Neural progenitor cell (in vitro differentiated cells): ENCODE measurements at regions not wholly inside any gene's neighbourhood (a gene's known extent, or its start where the extent isn't known, plus 50 kb on each side); places are given as distances from the start of the nearest gene placed in this dataset.

Experiments
- DNase-seq: peaks from one replicate; pipeline ENCODE4 v3.0.0-alpha.2; 2016; ENCODE audit warnings: low spot score
- H2AFZ ChIP-seq: fragments of 200-600 bp; sonication (generic); replicated peaks from 2 replicates; pipeline ENCODE4 v1.6.1; 2016; ENCODE audit warnings: antibody characterized with exemption
- H3F3A ChIP-seq: fragments of 200-600 bp; sonication (generic); 2 replicates; pipeline ENCODE4 v1.6.1; 2016; ENCODE audit warnings: antibody characterized with exemption, low read depth
- H3K27ac ChIP-seq: fragments of 200-600 bp; sonication (generic); 2 replicates; pipeline ENCODE4 v1.5.1; 2016; ENCODE audit warnings: mild to moderate bottlenecking
- H3K27me3 ChIP-seq: fragments of 200-600 bp; sonication (generic); 2 replicates; pipeline ENCODE4 v1.6.1; 2016; ENCODE audit warnings: mild to moderate bottlenecking, moderate library complexity
- H3K36me3 ChIP-seq: fragments of 200-600 bp; sonication (generic); 2 replicates; pipeline ENCODE4 v1.5.1; 2016
- H3K4me1 ChIP-seq: fragments of 200-600 bp; sonication (generic); 2 replicates; pipeline ENCODE4 v1.6.1; 2016; ENCODE audit warnings: mixed run types
- H3K4me2 ChIP-seq: fragments of 200-600 bp; sonication (generic); 2 replicates; pipeline ENCODE4 v1.6.1; 2016
- H3K4me3 ChIP-seq: fragments of 200-600 bp; sonication (generic); 2 replicates; pipeline ENCODE4 v1.5.1; 2016
- H3K79me2 ChIP-seq: fragments of 200-600 bp; sonication (generic); 2 replicates; pipeline ENCODE4 v1.6.1; 2016; ENCODE audit warnings: low read depth
- H3K9ac ChIP-seq: fragments of 200-600 bp; sonication (generic); 2 replicates; pipeline ENCODE4 v1.6.1; 2016
- H3K9me3 ChIP-seq: fragments of 200-600 bp; sonication (generic); 2 replicates; pipeline ENCODE4 v1.5.1; 2016; ENCODE audit warnings: low read depth
- H4K20me1 ChIP-seq: fragments of 200-600 bp; sonication (generic); 2 replicates; pipeline ENCODE4 v1.6.1; 2016; ENCODE audit warnings: low read depth
- H3K27ac Mint-ChIP-seq: 3 replicates; pipeline ENCODE4 v1.8.0; 2021; ENCODE audit warnings: mixed read lengths
- H3K27me3 Mint-ChIP-seq: 2 replicates; pipeline ENCODE4 v1.8.0; 2022; ENCODE audit warnings: low read depth, mild to moderate bottlenecking, inconsistent platforms, moderate library complexity, mixed read lengths; ENCODE audit not compliant: insufficient read depth
- H3K36me3 Mint-ChIP-seq: 3 replicates; pipeline ENCODE4 v1.8.0; 2021; ENCODE audit warnings: mixed read lengths
- H3K4me1 Mint-ChIP-seq: 3 replicates; pipeline ENCODE4 v1.8.0; 2021; ENCODE audit warnings: mixed read lengths
- H3K4me3 Mint-ChIP-seq: 3 replicates; pipeline ENCODE4 v1.8.0; 2021; ENCODE audit warnings: mild to moderate bottlenecking, moderate library complexity, mixed read lengths
- H3K9me3 Mint-ChIP-seq: 3 replicates; pipeline ENCODE4 v1.8.0; 2020; ENCODE audit warnings: mixed read lengths
- EZH2 ChIP-seq: fragments of 200-600 bp; sonication (generic); IDR thresholded peaks from 2 replicates; pipeline ENCODE4 v1.6.1; 2017; ENCODE audit warnings: antibody characterized with exemption, mild to moderate bottlenecking, moderate library complexity
- EZH2phosphoT487 ChIP-seq: fragments of 200-600 bp; sonication (generic); IDR thresholded peaks from 2 replicates; pipeline ENCODE4 v1.6.1; 2017; ENCODE audit warnings: antibody characterized with exemption
- TF ChIP-seq, protein P1 (sequence below): fragments of 200-600 bp; sonication (generic); IDR thresholded peaks from 2 replicates; pipeline ENCODE4 v1.5.1; 2017; ENCODE audit warnings: antibody characterized with exemption, mild to moderate bottlenecking

DNA sequence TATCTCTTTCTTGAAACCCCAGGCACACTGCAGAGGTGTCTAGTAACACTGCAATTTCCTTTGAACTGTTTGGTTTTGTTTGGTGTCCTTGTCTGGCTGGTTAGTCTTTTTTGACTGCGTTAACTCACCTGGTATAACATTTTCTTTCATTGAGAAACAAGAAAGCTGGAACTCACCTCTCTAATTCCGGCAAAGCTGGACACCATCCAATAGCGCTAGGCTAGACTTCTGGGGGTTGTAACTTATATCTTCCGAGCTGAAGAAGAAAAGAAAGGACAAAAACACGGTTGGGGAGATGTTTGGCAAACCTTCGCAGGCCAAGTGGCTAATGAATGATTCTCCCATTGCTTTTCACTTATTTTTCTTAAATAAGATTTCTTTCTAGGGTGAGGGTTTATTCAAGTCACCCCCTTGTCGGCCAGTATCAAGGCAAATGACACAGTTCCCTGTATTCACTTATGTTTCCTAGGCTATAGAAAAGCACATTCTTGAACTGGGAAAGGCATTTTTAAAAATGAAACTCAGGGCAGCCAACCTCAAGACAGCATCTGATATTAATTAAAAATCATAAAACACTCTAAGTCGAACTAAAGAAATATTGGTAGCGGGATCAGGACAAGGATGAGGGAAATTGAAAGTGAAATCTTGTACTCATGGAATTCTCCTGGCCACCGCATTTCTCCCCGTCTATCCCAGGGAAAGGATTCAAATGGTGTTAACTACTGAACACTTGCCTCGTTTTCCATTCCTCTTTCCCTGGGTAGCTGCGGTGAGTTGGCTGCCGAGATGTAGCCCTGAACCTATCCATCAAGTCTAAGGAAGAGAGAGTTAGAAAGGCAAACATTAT lies 95.9 kb upstream of the ZFHX3 start:
- Histone ChIP-seq H3K36me3 (no peaks in the 10 kb centered on the region), H3K4me2 (no peak overlapping the region), H3K27ac (no peak overlapping the region), H2AFZ (no peak overlapping the region), H4K20me1 (no peaks in the 10 kb centered on the region), H3K79me2 (no peaks in the 10 kb centered on the region), H3K9ac (no peak overlapping the region), H3K27me3 (no peaks in the 10 kb centered on the region), H3K4me1 (no peaks in the 10 kb centered on the region), H3K4me3 (no peak overlapping the region), H3K9me3 (no peaks in the 10 kb centered on the region), H3F3A (no peaks in the 10 kb centered on the region)
- Mint-ChIP-seq H3K27ac (no peak overlapping the region), H3K4me3 (no peak overlapping the region), H3K27me3 (peaks cover 9% of the 10 kb centered on the region), H3K4me1 (peaks cover 29% of the 10 kb centered on the region), H3K9me3 (no peaks in the 10 kb centered on the region), H3K36me3 (no peaks in the 10 kb centered on the region)
- no peak for DNase-seq
- TF ChIP-seq, protein P1, sequence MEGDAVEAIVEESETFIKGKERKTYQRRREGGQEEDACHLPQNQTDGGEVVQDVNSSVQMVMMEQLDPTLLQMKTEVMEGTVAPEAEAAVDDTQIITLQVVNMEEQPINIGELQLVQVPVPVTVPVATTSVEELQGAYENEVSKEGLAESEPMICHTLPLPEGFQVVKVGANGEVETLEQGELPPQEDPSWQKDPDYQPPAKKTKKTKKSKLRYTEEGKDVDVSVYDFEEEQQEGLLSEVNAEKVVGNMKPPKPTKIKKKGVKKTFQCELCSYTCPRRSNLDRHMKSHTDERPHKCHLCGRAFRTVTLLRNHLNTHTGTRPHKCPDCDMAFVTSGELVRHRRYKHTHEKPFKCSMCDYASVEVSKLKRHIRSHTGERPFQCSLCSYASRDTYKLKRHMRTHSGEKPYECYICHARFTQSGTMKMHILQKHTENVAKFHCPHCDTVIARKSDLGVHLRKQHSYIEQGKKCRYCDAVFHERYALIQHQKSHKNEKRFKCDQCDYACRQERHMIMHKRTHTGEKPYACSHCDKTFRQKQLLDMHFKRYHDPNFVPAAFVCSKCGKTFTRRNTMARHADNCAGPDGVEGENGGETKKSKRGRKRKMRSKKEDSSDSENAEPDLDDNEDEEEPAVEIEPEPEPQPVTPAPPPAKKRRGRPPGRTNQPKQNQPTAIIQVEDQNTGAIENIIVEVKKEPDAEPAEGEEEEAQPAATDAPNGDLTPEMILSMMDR: no peak
- TF ChIP-seq EZH2 (no peak), EZH2phosphoT487 (no peak)

- no peak for DNase-seq
- Mint-ChIP-seq H3K9me3 (no peaks in the 10 kb centered on the region), H3K4me3 (no peak overlapping the region), H3K4me1 (peaks cover 29% of the 10 kb centered on the region), H3K36me3 (no peaks in the 10 kb centered on the region), H3K27ac (no peak overlapping the region), H3K27me3 (peaks cover 9% of the 10 kb centered on the region)
- TF ChIP-seq, protein P1: no peak
- TF ChIP-seq EZH2phosphoT487 (no peak), EZH2 (no peak)
- Histone ChIP-seq H3K27me3 (no peaks in the 10 kb centered on the region), H3K79me2 (no peaks in the 10 kb centered on the region), H3K9me3 (no peaks in the 10 kb centered on the region), H3K4me1 (no peaks in the 10 kb centered on the region), H3K27ac (no peak overlapping the region), H3K4me2 (no peak overlapping the region), H3K4me3 (no peak overlapping the region), H3F3A (no peaks in the 10 kb centered on the region), H2AFZ (no peak overlapping the region), H3K36me3 (no peaks in the 10 kb centered on the region), H4K20me1 (no peaks in the 10 kb centered on the region), H3K9ac (no peak overlapping the region)
Observed at GRCh38 chr16:73143002-73143401, 95.1 kb upstream of the ZFHX3 start.

DNA sequence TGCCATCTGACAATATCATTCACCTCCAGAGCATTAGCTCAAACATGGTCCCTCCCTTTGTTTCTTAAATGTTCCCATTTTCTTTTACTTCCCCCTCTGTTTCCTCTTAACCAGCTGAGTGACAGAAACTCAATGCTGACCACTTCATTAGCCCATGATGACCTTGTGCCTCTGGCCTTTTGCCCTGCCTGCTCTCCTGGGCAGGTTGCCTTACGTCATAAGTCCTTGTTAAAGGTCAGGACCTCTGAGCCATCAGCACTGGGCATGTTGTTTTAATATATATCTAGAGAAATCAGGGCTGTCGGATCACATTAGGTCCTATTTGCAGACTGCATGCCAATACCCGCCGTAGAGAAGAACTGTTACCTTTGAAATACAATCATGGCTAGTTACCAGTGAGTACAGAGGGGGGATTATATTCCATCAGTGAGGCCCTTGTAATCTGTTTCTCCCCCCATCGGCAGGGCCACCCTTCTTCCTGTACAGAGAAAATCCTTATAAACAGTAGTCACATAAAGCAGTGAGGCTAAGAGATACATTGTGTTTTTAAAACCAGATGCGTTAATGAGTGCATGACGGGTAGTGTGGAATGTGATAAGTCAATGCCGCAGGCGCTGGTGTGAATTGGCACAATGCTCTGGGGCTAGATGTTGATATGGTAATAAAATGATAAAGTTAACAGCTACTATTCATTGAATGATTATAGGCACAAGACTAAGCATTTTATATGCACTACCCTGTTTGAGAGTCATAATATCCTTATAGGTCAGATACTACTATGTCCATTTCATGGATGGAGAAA lies 94.3 kb upstream of the ZFHX3 start:
- no peak for TF ChIP-seq EZH2
- TF ChIP-seq EZH2phosphoT487: no peak
- TF ChIP-seq, protein P1: no peak
- H3K27ac Mint-ChIP-seq: no peak overlapping the region
- no peak overlapping the region for H3K4me3 Mint-ChIP-seq
- no peak overlapping the region for H3K9ac ChIP-seq
- no peak overlapping the region for H2AFZ ChIP-seq
- H3F3A ChIP-seq: no peaks in the 10 kb centered on the region
- H3K4me2 ChIP-seq: no peak overlapping the region
- H4K20me1 ChIP-seq: no peaks in the 10 kb centered on the region
- no peaks in the 10 kb centered on the region for H3K36me3 Mint-ChIP-seq
- H3K9me3 Mint-ChIP-seq: no peaks in the 10 kb centered on the region
- H3K4me1 Mint-ChIP-seq: peaks cover 31% of the 10 kb centered on the region
- H3K4me3 ChIP-seq: no peak overlapping the region
- H3K27me3 Mint-ChIP-seq: peaks cover 9% of the 10 kb centered on the region
- H3K4me1 ChIP-seq: no peaks in the 10 kb centered on the region
- DNase-seq: no peak
- no peaks in the 10 kb centered on the region for H3K36me3 ChIP-seq
- no peak overlapping the region for H3K27ac ChIP-seq
- no peaks in the 10 kb centered on the region for H3K27me3 ChIP-seq
- H3K9me3 ChIP-seq: no peaks in the 10 kb centered on the region
- no peaks in the 10 kb centered on the region for H3K79me2 ChIP-seq
